ENCODE measurements at regions not wholly inside any gene's neighbourhood (a gene's known extent, or its start where the extent isn't known, plus 50 kb on each side); places are given as distances from the start of the nearest gene placed in this dataset.
A peak's percentile ranks its signal among the peaks of the same experiment; 100 is the strongest.
"Not testable (repeated sequence)": the region's sequence is repeated elsewhere in the genome, so short reads cannot be mapped to it uniquely, and the experiment has no call there.

DNA sequence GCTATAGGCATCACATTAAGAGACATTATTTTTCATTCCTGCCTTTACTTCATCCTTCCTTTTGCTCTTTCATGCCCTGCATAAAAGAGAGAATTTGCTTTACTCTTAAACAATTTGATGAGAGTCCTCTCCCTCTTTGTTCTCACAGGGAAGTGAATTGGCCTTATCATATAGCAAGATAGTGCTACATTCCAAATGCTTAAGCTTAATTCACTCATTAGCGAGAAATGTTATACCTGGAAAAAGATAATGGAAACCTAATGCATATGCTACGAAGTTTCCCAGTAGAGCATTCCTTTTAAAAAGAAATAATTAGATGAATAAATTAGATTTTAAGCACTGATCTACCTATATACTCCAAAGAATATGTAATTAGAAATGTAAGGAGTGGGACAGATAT lies 798.8 kb downstream of the C12orf50 start:
- no peak for DNase-seq

DNA sequence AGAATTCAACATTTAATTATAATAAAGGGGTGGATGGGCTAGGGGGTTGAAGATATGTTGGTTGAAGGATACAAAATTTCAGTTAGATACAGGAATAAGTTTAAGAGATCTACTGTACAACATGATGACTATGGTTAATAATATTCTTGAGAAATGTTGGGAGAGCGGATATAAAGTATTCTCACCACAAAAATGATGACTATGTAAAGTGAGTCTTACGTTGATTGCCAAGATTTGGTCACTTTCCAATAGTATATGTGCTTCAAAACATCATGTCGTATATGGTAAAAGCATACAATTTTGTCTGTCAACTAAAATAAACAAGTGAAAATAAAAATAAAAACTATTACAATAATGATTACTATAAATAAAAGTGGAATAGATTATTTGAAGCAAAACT lies 802.0 kb downstream of the C12orf50 start:
- DNase-seq: no peak

DNA sequence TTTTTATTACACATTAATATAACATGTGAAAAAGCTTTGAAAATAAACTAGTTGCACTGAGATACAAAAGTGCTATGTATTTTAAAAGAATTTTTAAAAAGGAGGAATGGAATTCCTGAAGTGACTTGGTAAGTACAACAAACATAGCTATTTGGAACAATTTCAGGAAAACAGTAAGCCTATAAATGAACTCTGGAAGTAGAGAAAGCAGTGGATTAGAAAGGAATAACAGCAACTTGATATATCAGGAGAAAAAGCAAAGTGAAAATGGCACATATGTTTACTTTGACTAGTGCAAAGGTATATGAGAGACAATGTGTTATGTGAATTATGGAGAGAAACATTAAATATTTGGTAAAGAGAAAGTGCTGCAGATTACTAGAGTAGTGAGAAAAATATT lies 811.7 kb downstream of the C12orf50 start:
- no peak for DNase-seq

- no peak for DNase-seq
Observed at GRCh38 chr12:87216436-87216835, 812.8 kb downstream of the C12orf50 start.

DNA sequence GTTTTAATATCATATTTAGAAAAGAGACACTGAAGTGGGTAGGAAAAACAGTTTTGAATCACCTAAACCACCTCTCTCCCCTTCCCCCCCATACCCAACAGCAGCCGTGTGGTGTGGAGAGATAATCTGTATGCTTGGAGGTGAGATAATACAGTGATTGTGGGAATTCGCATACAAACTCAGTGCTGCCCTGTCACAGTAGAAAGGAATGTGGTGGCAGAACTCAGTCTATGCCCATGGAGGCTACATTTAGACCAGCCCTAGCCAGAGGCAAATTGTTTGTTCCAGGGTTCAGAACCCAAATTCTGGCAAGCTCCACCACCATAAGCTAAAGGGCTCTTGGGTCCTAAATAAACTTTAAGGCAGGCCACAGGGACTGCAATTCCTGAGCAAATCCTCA lies 827.0 kb downstream of the C12orf50 start:
- DNase-seq: no peak

- DNase-seq: no peak
Observed at GRCh38 chr12:87201598-87201997, 827.6 kb downstream of the C12orf50 start.

- DNase-seq: no peak
Observed at GRCh38 chr12:87200289-87200979, 828.8 kb downstream of the C12orf50 start.

DNA sequence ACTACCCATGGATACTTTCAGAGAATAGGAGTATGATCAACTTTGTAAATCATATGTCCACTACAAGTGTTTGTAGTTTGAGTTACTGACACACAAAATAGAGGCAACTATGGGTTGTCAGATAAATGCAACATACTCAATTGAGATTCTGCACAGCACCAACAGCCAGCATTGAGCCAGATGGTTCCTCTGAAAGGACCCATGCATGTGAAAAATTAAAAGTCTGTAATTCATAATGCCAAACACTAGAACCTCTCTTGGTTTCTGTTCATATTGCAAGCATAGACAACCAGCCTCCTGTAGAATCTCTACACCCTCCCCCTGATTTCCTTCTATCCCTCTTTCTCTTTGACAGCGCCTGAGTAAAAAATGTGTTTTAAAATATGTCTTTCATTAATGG lies 831.0 kb downstream of the C12orf50 start:
- DNase-seq: no peak

DNA sequence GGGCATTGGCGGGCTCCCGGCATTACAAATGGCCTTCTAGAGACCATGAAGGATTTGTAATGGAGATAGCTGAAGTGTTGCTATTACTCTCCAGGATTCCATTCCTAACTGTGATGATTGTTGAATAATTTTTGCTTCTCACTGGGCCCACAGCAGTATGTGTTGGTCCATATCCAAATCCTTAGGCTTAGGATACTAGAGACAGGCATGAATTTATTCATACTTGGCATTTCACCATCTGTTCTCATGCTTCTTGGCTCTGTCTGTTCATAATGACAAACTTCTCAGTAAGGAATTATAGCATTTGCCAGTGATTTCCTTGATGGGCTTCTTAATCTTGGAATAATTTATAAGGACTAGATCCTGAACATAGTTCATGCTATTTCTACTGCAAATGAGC lies 832.9 kb downstream of the C12orf50 start:
- DNase-seq: no peak

- DNase-seq: not testable (repeated sequence)
Observed at GRCh38 chr12:87194389-87194788, 834.8 kb downstream of the C12orf50 start.

DNA sequence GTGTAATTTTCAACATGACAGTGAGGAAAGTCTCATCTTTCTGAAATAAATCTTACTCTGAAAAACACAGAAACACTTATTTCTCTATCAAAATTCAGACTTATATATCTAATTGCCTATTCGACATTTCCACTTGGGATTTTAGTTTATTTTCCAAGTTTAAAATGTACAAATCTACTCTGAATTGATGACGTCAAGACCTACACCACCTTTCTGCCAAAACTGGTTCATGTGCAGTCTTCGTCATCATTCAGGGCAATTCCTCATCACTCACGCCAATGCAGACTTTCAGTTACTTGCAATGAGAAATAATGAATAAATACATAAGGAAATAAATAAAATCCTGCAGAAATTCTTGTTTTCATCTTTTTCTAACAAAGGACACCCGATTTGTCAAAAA lies 843.8 kb downstream of the C12orf50 start:
- DNase-seq: no peak

- no peak for DNase-seq
Observed at GRCh38 chr12:87182696-87183233, 846.4 kb downstream of the C12orf50 start.

- peak; percentile 52 for DNase-seq
Observed at GRCh38 chr12:87171356-87171755, 857.8 kb downstream of the C12orf50 start.

- no peak for DNase-seq
Observed at GRCh38 chr12:87169010-87169409, 860.2 kb downstream of the C12orf50 start.

DNA sequence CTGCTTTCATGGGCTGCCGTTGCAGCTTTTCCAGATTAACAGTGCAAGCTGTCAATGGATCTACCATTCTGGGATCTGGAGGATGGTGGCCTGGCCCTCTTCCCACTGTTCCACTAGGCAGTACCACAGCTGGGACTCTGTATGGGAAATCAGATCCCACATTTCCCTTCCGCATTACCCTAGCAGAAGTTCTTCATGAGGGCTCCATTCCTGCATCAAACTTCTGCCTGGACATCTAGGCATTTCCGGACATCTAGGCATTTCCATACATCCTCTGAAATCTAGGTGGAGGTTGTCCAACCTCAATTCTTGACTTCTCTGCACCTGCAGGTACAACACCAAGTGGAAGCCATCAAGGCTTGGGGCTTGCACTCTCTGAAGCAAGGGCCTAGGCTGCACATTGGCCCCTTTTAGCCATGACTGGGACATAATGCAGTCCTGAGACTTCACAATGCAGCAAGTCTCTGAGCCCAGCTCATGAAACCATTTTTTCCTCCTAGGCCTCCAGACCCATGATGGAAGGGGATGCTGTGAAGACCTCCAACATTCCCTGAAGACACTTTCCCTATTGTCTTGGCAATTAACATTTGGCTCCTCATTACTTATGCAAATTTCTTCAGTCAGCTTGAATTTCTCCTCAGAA lies 863.3 kb downstream of the C12orf50 start:
- no peak for DNase-seq

DNA sequence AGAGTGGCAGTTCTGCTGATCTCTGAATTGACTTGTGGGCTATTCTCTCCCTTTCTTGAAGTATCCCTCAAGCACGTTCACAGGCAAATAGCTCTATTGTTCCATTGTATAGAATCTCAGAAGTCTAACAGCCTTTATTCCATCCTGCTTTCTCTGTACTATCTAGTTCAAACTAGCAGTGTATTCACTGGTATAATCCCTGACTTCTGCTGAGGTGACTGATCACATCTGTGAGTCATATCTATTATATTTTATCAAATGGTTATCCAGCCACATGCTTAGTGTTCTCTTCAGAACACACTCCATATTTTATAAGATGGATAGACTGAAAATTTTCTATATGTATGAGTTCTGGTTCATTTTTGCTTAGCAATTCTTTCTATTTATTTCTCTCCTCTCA lies 866.1 kb downstream of the C12orf50 start:
- no peak for DNase-seq

GRCh38 chr12:87160848-87161601 lies 868.2 kb downstream of the C12orf50 start:
- DNase-seq: no peak

DNA sequence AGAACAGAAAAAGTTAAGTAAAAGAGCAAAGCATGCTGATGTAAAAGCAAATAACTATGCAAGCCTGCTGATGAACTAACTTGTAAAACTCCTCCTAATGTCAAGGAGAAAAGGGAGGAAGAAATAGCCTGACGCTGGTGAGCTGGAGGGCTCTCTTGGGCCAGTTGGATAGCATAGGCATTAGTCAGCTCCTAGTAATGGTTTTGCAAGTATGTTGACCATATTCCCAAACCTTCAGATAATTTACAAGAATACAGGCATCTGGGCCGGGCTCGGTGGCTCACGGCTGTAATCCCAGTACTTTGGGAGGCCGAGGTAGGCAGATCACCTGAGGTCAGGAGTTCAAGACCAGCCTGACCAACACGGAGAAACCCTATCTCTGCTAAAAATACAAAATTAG lies 871.4 kb downstream of the C12orf50 start:
- DNase-seq: no peak

GRCh38 chr12:87155621-87156020 lies 873.6 kb downstream of the C12orf50 start:
- DNase-seq: no peak

- DNase-seq: no peak
Observed at GRCh38 chr12:87152841-87153528, 876.2 kb downstream of the C12orf50 start.

DNA sequence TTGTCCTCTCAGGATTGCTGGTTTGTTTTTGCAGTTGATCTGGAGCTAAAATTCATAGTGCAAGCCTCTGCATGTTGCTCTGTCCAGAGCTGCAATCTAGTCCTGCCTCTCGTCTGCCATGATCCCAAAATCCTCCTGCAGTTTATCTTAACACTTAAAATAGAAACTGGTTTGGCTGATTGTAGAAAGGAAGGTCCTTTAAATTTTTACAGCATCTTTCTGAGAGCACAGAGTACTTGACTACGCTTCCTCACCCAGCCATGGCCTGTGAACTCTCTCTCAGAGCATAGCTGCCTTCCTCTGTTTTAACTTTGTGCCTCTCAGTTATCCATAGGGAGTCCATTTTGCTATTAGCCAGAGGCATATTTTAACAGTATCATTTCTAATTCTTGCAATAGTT lies 877.1 kb downstream of the C12orf50 start:
- no peak for DNase-seq

GRCh38 chr12:87150969-87151662 lies 878.1 kb downstream of the C12orf50 start:
- no peak for DNase-seq

- DNase-seq: no peak
Observed at GRCh38 chr12:87142342-87142741, 886.2 kb upstream of the MGAT4C start.
